ENCODE measurements at regions not wholly inside any gene's neighbourhood (a gene's known extent, or its start where the extent isn't known, plus 50 kb on each side); places are given as distances from the start of the nearest gene placed in this dataset.

- TF ChIP-seq STAT6 (CRISPR knock-in tag; conservative IDR thresholded peaks at IDR 0.05; ENCODE audit: low read depth) = no peak
- TF ChIP-seq HMGXB4 (CRISPR knock-in tag; IDR thresholded peaks at IDR 0.05) = no peak
- TF ChIP-seq SP1 (CRISPR knock-in tag; conservative IDR thresholded peaks at IDR 0.05) = no peak
- no peak for TF ChIP-seq CTCF (IDR thresholded peaks at IDR 0.05)
- no peak for TF ChIP-seq NR2C2 (CRISPR knock-in tag; IDR thresholded peaks at IDR 0.05)
- TF ChIP-seq ESRRA (CRISPR knock-in tag; IDR thresholded peaks at IDR 0.05; ENCODE audit: borderline replicate concordance) = no peak
- TF ChIP-seq TEAD4 (CRISPR knock-in tag; IDR thresholded peaks at IDR 0.05) = no peak
- no peak for TF ChIP-seq CREB1 (CRISPR knock-in tag; IDR thresholded peaks at IDR 0.05)
- no peak for TF ChIP-seq FOXK1 (CRISPR knock-in tag; IDR thresholded peaks at IDR 0.05)
- TF ChIP-seq GABPB1 (CRISPR knock-in tag; IDR thresholded peaks at IDR 0.05) = no peak
- no peak for TF ChIP-seq USF2 (CRISPR knock-in tag; IDR thresholded peaks at IDR 0.05)
- TF ChIP-seq ZNF263 (CRISPR knock-in tag; IDR thresholded peaks at IDR 0.05; ENCODE audit: low read depth) = no peak
These were observed 190.2 kb downstream of the TEX29 start for GRCh38 chr13:111510502-111511218.

All from WTC11 (cell line).